Left renal cortex interstitium (tissue), 4 donors: ENCODE measurements at regions not wholly inside any gene's neighbourhood (a gene's known extent, or its start where the extent isn't known, plus 50 kb on each side); places are given as distances from the start of the nearest gene placed in this dataset.
A peak's percentile ranks its signal among the peaks of the same experiment; 100 is the strongest.

ENCODE experiments used
- DNase-seq, 4 donors: peaks; one replicate each; pipeline ENCODE4 v3.0.0-alpha.2; 2013; ENCODE audit warnings: low read depth in 4 of 4, low spot score in 2 of 4, missing footprints in 1 of 4

DNA sequence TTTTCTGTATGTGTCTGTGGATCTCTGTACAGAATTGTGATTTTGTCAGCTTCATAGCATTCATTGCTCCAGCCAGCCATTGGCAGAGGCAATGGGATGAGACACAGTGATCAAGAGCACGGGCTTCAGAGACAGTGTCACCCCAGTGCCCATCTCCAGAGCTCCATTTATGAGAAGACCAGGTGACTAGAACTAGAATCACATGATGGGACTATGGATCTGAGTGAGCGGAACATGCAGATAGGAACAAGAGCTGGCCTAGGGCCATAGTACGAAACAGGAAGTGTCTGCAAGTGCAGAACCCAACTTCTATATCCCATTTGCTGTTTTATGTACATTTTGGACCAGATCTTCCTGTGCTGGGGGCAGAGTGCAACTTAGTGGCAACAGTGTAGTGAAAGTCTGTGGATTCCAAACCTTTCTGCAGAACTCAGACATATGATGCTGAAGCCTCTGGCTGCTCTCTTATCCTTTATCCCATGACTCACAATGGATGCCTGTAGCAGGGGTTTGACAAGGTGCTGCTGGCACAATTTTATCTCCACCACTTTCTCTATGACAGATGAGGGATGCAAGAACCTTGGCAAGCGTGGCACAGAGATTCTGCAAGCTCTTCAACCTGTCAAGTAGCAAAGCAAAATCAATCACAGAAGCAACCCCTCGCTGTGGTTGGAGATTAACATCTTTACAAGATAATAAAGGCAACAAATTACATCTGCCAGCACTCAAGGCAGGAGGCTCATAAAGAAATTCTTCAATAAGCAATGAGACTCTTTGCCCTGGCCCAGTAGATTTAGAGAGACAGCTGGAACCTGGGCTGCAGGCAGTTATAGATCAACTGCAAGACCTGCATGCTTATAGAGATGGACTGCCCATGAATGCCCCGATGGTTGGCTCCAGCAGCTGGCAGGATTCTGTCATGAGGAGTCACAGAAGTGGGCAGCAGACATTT lies 681.3 kb downstream of the TNS3 start:
- DNase-seq, result no peak

DNA sequence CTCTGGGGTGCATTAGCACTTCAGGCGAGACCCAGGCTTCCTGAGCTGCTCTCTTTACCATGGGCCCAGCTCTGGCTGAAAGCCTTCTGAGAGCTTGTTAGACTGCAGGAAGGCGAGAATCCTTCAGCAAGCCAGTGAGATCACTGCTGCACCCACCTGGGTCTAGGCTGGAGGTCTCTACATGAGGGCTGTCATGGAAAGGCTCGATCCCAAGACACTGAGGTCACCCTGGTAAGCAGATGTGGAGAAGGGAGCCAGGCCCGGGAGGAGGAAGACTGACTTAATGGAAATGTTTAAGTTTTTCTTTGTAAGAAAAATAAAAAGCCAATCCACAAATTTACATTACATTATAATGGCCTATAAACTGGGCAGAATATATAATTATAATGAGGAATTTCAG lies 684.5 kb downstream of the TNS3 start:
- DNase-seq, result no peak

DNA sequence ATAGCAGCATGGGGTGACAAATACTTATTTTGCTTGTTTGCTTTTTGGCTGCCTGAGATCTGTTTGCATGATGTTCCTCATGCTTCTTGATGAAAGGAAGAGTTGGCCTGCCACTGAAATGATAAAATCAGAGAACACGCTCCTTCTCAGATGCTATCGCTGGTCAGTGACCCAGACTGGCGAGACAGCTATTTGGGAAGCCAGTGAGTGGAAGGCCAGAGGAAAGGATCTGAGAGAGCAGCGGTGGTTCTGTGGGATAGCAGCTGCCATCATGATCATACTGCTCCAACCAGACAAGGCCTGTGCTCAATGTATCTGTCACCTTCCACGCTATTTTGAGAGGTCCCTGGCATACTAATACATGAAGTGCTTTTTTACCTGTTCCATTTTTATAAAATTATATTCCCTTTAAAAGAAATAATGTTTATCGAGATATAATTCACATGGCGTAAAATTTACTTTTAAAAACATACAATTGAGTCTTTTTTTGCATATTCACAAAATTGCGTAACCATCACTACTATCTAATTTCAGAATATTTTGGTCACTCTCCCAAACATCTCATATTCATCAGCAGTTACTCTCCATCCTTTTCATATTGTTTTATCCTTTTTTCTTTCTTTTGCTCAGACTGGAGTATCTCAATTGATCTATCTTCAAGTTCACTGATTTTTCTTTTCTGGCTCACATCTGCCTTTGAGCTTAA lies 695.1 kb downstream of the TNS3 start:
- no peak for DNase-seq

- no peak for DNase-seq
These were observed 696.7 kb downstream of the TNS3 start for GRCh38 chr7:46885167-46885566.

DNA sequence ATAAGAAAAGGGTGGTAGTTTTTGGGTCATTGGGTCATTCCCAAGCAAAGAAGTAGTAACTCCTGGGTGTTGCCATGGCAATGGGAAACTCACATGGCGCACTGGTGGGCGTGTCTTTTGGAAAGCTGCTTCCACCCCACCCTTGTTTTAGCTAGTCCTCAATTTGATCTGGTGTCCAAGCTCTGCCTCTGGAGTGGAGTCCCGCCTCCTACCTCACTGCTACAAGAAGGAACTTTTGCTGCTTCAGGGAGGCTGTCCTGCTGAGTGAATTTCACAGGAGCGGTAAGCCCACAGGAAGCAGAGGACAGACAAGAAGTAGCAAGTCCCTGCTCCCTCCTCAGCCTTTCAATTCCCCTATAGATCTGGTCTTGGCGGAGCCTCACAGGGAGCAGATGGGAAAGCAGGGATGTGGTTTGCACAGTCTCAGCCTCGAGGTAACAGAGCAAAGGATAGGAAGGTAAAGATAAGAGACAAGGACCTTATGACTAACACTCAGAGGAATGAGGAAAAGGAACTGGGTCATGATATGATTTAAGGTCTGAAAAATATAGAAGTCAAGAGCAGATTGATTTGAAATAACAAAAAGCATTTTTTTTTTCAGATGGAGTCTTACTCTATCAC lies 700.3 kb downstream of the TNS3 start:
- DNase-seq, result no peak

- DNase-seq, result no peak
These were observed 701.3 kb downstream of the TNS3 start for GRCh38 chr7:46880508-46881196.

GRCh38 chr7:46879783-46880182 lies 702.1 kb downstream of the TNS3 start:
- no peak for DNase-seq

- DNase-seq, result no peak
These were observed 710.4 kb downstream of the TNS3 start for GRCh38 chr7:46871516-46871915.

- peak in 2 of 4 donors; percentile 3 to 16 for DNase-seq
These were observed 717.2 kb downstream of the TNS3 start for GRCh38 chr7:46864716-46865115.

DNA sequence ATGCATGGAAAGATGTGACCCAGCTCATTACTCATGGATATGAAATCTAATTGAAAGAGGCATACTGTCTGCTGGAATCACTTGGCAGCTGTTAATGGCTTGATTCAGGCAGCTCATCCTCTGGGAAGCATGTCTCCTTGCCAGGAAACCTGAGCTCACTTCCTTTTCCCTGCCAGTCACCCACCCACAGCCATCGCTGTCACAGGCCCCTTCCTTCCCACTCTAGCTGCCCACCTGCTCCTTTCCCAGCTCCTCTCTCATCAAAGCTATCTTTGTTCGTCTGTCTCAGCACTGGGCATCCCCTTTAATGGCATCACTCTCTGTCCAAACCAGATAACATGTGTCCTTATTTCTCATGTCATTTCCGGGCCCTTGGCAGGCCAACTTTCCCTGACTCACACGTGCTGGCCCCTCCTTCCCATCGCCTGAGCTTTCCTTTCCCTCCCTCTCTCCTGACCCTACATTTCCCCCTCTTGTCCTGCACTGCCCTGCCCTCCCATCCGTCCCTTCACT lies 721.9 kb downstream of the TNS3 start:
- no peak for DNase-seq

DNA sequence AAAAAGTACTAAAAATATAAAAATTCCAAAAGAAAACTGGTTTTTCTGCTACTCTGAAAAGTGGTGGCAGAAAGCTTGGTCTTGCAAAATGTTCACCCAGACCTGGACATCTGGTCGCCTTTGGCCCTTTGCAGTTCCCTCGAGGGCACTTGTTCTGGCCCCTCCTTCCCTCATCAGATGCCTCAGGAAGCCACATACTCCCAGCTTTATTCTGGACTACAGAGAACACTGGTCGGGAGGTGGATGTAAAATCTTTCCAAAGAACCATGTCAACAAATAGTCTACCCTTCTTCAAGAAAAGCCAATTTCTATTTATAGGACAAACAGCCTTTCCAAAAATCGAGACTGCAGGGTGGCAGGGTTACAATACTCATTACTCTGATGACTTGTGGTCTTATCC lies 726.1 kb downstream of the TNS3 start:
- no peak for DNase-seq

DNA sequence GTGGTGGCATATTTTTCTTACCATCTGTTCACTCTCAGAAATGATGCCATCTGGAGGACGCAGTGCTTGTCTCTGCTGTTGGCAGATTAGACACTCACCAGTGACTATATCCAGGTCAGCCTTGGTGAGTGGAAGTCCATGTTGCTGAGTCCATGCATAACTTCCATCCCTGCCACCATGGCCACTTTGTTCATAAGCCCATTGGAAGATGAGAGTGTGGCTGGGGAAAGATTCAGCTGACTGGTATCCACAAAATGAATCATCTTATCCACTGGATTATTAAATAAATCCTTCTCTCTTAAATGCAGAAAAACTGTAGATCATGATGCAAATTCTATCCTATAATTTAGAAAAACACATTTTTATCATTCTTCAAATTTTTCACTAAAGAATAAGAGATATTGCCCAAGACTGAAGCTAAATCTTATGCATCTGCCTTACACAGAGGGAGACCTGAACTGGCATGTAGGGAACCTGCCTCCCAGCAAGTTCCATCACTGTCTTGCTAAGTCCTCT lies 726.9 kb downstream of the TNS3 start:
- DNase-seq, result no peak

GRCh38 chr7:46853451-46853850 lies 728.5 kb downstream of the TNS3 start:
- DNase-seq, result no peak

- no peak for DNase-seq
These were observed 729.1 kb downstream of the TNS3 start for GRCh38 chr7:46852795-46853194.

DNA sequence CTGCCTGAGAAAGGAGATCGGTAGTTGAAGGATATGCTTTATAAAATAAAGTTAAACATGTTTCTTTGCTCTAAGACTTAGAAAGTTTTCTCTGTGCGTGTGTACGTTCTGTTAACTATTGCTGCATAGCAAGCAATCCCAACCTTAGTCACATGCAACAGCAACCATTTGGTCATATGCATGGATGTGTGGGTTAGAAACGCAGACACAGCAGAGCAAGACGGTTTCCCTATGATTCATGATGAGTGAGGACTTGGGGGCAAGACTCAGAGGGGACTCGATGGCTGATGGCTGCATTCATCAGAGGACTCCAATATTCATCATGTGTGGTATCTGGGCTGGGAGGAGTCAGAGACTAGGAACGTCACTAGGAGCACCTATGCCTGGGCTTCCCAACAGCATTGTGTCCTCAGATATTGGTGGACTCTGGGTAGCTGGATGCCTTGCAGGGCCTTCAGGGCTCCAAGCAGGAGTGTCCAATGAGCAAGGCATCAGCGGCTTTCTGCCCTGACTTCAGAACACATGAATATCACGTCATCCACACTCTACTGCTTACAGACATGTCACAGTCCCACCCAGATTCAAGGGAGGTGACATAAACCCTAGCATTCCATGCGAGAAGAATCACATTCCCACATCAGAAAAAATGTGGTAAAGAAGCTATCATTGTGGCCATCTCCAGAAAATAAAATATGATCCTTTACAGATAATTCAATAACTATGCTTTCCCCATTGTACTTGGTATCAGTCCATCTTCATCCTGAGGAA lies 731.2 kb downstream of the TNS3 start:
- no peak for DNase-seq

DNA sequence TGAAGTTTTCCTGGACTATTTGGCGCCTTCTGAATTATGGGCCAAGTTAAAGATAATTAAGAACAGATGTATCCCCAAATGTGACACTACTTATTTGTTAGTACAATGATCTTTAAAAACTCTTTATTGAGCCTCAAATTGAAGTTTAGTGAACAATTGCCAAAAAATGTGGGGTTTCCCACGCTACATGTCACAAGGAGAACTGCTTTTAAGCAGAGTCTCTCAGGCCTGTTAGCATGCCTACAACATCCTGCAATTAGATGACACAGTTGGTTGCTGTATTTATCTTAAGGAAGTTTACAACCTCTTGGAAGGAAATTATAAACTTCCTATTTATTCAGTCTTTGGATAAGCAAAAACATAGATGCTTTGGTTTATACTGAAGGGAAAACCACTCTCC lies 733.0 kb downstream of the TNS3 start:
- no peak for DNase-seq

- no peak for DNase-seq
These were observed 733.6 kb downstream of the TNS3 start for GRCh38 chr7:46848311-46848710.

DNA sequence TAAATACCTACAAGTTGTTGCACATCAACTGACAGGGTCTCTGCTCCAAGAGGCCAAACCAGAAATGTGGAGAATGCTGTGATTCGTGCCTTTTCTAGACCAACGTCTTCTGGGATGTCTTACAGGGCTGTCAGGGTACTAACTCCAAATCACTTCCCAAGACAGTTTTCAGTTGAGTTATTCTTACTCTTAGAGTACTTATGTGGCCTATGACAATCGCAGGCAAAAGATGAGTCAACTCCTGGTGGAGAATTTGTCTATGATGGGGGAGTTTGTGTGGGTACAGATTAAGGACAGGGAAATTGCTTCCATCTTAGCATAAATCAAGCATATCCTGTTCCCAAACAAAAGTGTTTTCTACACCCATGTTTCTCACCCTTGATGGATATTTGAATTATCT lies 734.8 kb downstream of the TNS3 start:
- no peak for DNase-seq

DNA sequence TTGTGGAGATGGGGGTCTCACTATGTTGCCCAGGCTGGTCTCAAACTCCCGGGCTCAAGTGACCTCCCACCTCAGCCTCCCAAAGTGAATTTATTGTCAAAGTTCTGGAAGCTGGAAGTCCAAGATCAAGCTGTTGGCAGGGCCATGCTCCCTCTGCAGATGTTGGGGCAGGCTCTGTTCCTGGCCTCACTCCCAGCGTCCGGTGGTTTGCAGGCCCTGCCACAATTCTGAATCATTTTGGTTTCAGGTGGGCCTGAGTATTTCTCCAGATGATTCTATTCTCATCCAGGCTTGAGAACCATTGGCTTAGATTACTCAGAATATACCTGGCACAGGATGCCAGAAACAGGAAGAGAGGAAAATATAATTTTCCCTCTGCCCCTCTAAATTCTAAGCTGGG lies 737.4 kb downstream of the TNS3 start:
- DNase-seq, result no peak

- DNase-seq, result no peak
These were observed 740.7 kb downstream of the TNS3 start for GRCh38 chr7:46841248-46841647.
